GM12878 (cell line): ENCODE measurements at regions not wholly inside any gene's neighbourhood (a gene's known extent, or its start where the extent isn't known, plus 50 kb on each side); places are given as distances from the start of the nearest gene placed in this dataset.
A peak's percentile ranks its signal among the peaks of the same experiment; 100 is the strongest.

Source experiments
- ATAC-seq: fragments of 200-7000 bp; cut with Tn5 transposase; 3 replicates; pipeline ENCODE4 v1.9.1; 2020; ENCODE audit warnings: mild to moderate bottlenecking, moderate library complexity
- BruUV-seq: library from RNA; stranded (reverse); fragments of 400-500 nt; replicated peaks from 2 replicates; lab custom pipeline; 2021; lab: Mats Ljungman, UMichigan
- CTCF ChIA-PET: fragments of 300-600 bp; sonication (Branson Sonifier 250); formaldehyde crosslinking; extraction: SDS; loops from one replicate; lab custom pipeline; 2021; ENCODE audit warnings: inconsistent platforms; lab: Yijun Ruan, JAX
- POLR2A ChIA-PET: fragments of 350-600 bp; formaldehyde crosslinking; extraction: SDS; loops from one replicate; lab custom pipeline; 2021; ENCODE audit warnings: inconsistent platforms; lab: Charles Lee
- RAD21 ChIA-PET: fragments of 300-600 bp; sonication (Branson Sonifier 250); formaldehyde crosslinking; loops from one replicate; lab custom pipeline; 2023; ENCODE audit warnings: antibody characterized with exemption; ENCODE audit not compliant: unreplicated experiment; lab: Charles Lee
- SMC1A ChIA-PET: fragments of 300-600 bp; sonication (Branson Sonifier 250); formaldehyde crosslinking; loops from one replicate; lab custom pipeline; 2023; ENCODE audit not compliant: unreplicated experiment, uncharacterized antibody; lab: Charles Lee
- DNase-seq: peaks from one replicate; pipeline ENCODE4 v3.0.0-alpha.2; 2011; ENCODE audit warnings: low read depth, low spot score
- FAIRE-seq: peaks from 3 replicates; lab custom pipeline; 2011; peaks lifted over from hg19 to GRCh38; lab: Jason Lieb, UNC
- H2AFZ ChIP-seq: 2 replicates; pipeline ENCODE4 v1.6.0; 2011; ENCODE audit warnings: low read depth, low read length, control low read depth; ENCODE audit not compliant: control insufficient read depth
- H3K27ac ChIP-seq: 2 replicates; pipeline ENCODE4 v1.5.1; 2011; ENCODE audit warnings: control low read depth; ENCODE audit not compliant: control insufficient read depth, insufficient read depth
- H3K27me3 ChIP-seq, 2 experiments: replicated peaks in 1 of 2; 2 replicates each; pipeline versions ENCODE4 v1.6.0 to v1.6.1; 2011; ENCODE audit warnings: low read length in 1 of 2; ENCODE audit not compliant: control insufficient read depth in 2 of 2, insufficient read depth in 2 of 2
- H3K36me3 ChIP-seq, 2 experiments: 2 replicates each; pipeline ENCODE4 v1.5.1; 2011; ENCODE audit warnings: low read length in 1 of 2; ENCODE audit not compliant: control insufficient read depth in 2 of 2, insufficient read depth in 2 of 2
- H3K4me1 ChIP-seq: 2 replicates; pipeline ENCODE4 v1.6.1; 2011; ENCODE audit warnings: mild to moderate bottlenecking, low read length, moderate library complexity, mixed read lengths; ENCODE audit not compliant: control insufficient read depth, insufficient read depth
- H3K4me2 ChIP-seq: 2 replicates; pipeline ENCODE4 v1.6.0; 2011; ENCODE audit warnings: control low read depth; ENCODE audit not compliant: control insufficient read depth, insufficient read depth
- H3K4me3 ChIP-seq: fragments of 200-600 bp; sonication (generic); 2 replicates; pipeline ENCODE4 v1.5.1; 2016
- H3K79me2 ChIP-seq: 2 replicates; pipeline ENCODE4 v1.6.0; 2011; ENCODE audit warnings: low read length; ENCODE audit not compliant: control insufficient read depth, insufficient read depth
- H3K9ac ChIP-seq: 2 replicates; pipeline ENCODE4 v1.8.0; 2011; ENCODE audit warnings: low read length, control low read depth, mixed read lengths; ENCODE audit not compliant: control insufficient read depth, insufficient read depth
- H3K9me3 ChIP-seq: replicated peaks from 3 replicates; pipeline ENCODE4 v1.5.1; 2011; ENCODE audit warnings: mild to moderate bottlenecking, low read length; ENCODE audit not compliant: control insufficient read depth, insufficient read depth
- H4K20me1 ChIP-seq: 2 replicates; pipeline ENCODE4 v1.6.0; 2011; ENCODE audit not compliant: control insufficient read depth, insufficient read depth
- CHD4 ChIP-seq: fragments of 200-600 bp; sonication (generic); IDR thresholded peaks from 2 replicates; pipeline ENCODE4 v1.6.1; 2016; ENCODE audit warnings: mild to moderate bottlenecking
- CREM ChIP-seq: IDR thresholded peaks from 2 replicates; pipeline ENCODE4 v1.6.1; 2014; ENCODE audit warnings: antibody characterized with exemption, low read depth
- HDAC2 ChIP-seq: fragments of 200-600 bp; sonication (generic); IDR thresholded peaks from 2 replicates; pipeline ENCODE4 v1.6.1; 2017
- MEF2A ChIP-seq: IDR thresholded peaks from 2 replicates; pipeline ENCODE4 v1.6.1; 2011; ENCODE audit warnings: low read depth, mild to moderate bottlenecking, low read length, moderate library complexity; ENCODE audit not compliant: insufficient read depth
- NFIC ChIP-seq: IDR thresholded peaks from 2 replicates; pipeline ENCODE4 v1.6.1; 2012; ENCODE audit warnings: low read depth, mild to moderate bottlenecking, inconsistent platforms, low read length, moderate library complexity
- RUNX3 ChIP-seq: IDR thresholded peaks from 2 replicates; pipeline ENCODE4 v1.6.1; 2012; ENCODE audit warnings: low read length, inconsistent platforms
- SIN3A ChIP-seq: IDR thresholded peaks from 2 replicates; pipeline ENCODE4 v1.6.1; 2012; ENCODE audit warnings: low read depth, low read length, improper control_type of control experiment
- SMAD5 ChIP-seq: IDR thresholded peaks from 2 replicates; pipeline ENCODE4 v1.6.1; 2016; ENCODE audit warnings: antibody characterized with exemption, low read depth
- TARDBP ChIP-seq: IDR thresholded peaks from 2 replicates; pipeline ENCODE4 v1.6.1; 2016; ENCODE audit warnings: borderline replicate concordance
- WGBS: methylation state at CpG from one replicate; pipeline ENCODE4 v1.1.6; 2016; ENCODE audit warnings: low lambda C conversion rate; ENCODE audit not compliant: insufficient replicate concordance, insufficient coverage; ENCODE audit errors: missing lambda C conversion rate; 5-methylcytosine and 5-hydroxymethylcytosine counted together
- in situ Hi-C: fragments of 300-500 bp; cut with MboI; formaldehyde crosslinking; loops from 9 replicates; pipeline ENCODE4 v1.14.3; 2018; ENCODE audit warnings: mixed read lengths
- intact Hi-C: fragments of 100-400 bp; cut with micrococcal nuclease; formaldehyde crosslinking; loops from one replicate; pipeline ENCODE4 v1.14.2; 2022; ENCODE audit not compliant: unreplicated experiment
- TF ChIP-seq, protein P1 (sequence below): IDR thresholded peaks from 2 replicates; pipeline ENCODE4 v1.6.1; 2011; ENCODE audit warnings: borderline replicate concordance, low read depth, mild to moderate bottlenecking, moderate library complexity, low read length; ENCODE audit not compliant: insufficient read depth, poor library complexity, severe bottlenecking
- TF ChIP-seq, protein P2 (sequence below): IDR thresholded peaks from 2 replicates; pipeline ENCODE4 v1.6.1; 2012; ENCODE audit warnings: low read depth, low read length, improper control_type of control experiment
- TF ChIP-seq, protein P3 (sequence below): fragments of 450-650 bp; IDR thresholded peaks from 2 replicates; pipeline ENCODE4 v1.6.1; 2017; ENCODE audit warnings: antibody characterized with exemption, mild to moderate bottlenecking, moderate library complexity

DNA sequence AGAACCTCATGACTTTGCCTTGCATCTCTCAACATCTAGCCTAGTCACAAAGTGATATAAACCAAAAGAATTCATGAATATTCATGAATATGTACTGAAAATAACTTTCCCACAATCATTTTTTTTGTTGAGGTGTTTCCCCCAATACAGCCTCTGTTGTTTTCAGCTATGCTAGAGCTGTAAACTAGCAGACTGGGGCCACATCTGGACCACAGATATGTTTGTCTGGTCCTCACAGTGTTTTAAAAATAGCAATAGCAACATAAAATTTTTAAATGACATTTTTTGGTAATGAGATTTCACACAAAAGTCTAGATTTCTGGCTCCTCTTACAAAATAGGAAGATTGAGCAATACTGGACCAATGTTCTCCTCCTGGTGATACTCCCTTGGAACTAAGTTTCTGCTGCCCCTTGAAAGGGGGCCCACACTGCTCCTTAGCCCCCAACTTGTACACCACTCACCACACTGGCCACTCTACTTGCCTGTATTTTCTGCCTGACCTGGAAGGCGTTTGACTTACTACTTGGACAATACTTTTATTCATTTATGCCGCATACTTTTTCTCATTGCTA is 81.2 kb downstream of the BMP4 start:
- 69% methylated on average over 2 of the region's 2 CpGs for WGBS
- Histone ChIP-seq H2AFZ (no peak overlapping the region), H3K9ac (no peak overlapping the region), H3K9me3 (no peaks in the 10 kb centered on the region; the same call in 2 of the 3 replicates), H3K4me3 (no peak overlapping the region), H4K20me1 (no peaks in the 10 kb centered on the region)
- CTCF ChIA-PET: interaction anchor here (0.9 kb wide), 1 partner anchor 26 kb away, joined by 3 read pairs; no protein-coding TSS in a partner anchor
- intact Hi-C loops: no loop called here
- FAIRE-seq (no peak), DNase-seq (no peak)
- BruUV-seq: no TSS peak
- TF ChIP-seq NFIC: no peak; the same call in 1 of the 2 replicates
- TF ChIP-seq HDAC2: no peak
- no peak for TF ChIP-seq CHD4
- TF ChIP-seq, protein P1, sequence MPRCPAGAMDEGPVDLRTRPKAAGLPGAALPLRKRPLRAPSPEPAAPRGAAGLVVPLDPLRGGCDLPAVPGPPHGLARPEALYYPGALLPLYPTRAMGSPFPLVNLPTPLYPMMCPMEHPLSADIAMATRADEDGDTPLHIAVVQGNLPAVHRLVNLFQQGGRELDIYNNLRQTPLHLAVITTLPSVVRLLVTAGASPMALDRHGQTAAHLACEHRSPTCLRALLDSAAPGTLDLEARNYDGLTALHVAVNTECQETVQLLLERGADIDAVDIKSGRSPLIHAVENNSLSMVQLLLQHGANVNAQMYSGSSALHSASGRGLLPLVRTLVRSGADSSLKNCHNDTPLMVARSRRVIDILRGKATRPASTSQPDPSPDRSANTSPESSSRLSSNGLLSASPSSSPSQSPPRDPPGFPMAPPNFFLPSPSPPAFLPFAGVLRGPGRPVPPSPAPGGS: peak; percentile 22
- peak; percentile 74; the same call in 1 of the 2 replicates for TF ChIP-seq MEF2A
- TF ChIP-seq TARDBP: no peak
- no peak; the same call in 1 of the 2 replicates for TF ChIP-seq CREM
- TF ChIP-seq, protein P2, sequence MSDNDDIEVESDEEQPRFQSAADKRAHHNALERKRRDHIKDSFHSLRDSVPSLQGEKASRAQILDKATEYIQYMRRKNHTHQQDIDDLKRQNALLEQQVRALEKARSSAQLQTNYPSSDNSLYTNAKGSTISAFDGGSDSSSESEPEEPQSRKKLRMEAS: no peak
- peak; percentile 50 for TF ChIP-seq RUNX3
- TF ChIP-seq SMAD5: peak; percentile 45; the same call in 1 of the 2 replicates
- TF ChIP-seq, protein P3, sequence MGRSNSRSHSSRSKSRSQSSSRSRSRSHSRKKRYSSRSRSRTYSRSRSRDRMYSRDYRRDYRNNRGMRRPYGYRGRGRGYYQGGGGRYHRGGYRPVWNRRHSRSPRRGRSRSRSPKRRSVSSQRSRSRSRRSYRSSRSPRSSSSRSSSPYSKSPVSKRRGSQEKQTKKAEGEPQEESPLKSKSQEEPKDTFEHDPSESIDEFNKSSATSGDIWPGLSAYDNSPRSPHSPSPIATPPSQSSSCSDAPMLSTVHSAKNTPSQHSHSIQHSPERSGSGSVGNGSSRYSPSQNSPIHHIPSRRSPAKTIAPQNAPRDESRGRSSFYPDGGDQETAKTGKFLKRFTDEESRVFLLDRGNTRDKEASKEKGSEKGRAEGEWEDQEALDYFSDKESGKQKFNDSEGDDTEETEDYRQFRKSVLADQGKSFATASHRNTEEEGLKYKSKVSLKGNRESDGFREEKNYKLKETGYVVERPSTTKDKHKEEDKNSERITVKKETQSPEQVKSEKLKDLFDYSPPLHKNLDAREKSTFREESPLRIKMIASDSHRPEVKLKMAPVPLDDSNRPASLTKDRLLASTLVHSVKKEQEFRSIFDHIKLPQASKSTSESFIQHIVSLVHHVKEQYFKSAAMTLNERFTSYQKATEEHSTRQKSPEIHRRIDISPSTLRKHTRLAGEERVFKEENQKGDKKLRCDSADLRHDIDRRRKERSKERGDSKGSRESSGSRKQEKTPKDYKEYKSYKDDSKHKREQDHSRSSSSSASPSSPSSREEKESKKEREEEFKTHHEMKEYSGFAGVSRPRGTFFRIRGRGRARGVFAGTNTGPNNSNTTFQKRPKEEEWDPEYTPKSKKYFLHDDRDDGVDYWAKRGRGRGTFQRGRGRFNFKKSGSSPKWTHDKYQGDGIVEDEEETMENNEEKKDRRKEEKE: no peak
- TF ChIP-seq SIN3A: no peak
- TF ChIP-seq, all 136 proteins: peak for 4
- Histone ChIP-seq H3K79me2 (no peaks in the 10 kb centered on the region), H3K27me3 (no peaks in the 10 kb centered on the region), H3K4me2 (no peak overlapping the region), H3K4me1 (peaks cover 11% of the 10 kb centered on the region; the same call in 1 of the 2 replicates), H3K27ac (peak overlapping the region; percentile 52), H3K36me3 (no peaks in the 10 kb centered on the region)
- in situ Hi-C loops: no loop called here
- RAD21 ChIA-PET: no interaction called here
- POLR2A ChIA-PET: no interaction called here
- ATAC-seq: no peak
- SMC1A ChIA-PET: no interaction called here
